GM12878 (cell line): ENCODE measurements at regions not wholly inside any gene's neighbourhood (a gene's known extent, or its start where the extent isn't known, plus 50 kb on each side); places are given as distances from the start of the nearest gene placed in this dataset.

Experiments used
- ATAC-seq: fragments of 200-7000 bp; cut with Tn5 transposase; 3 replicates; pipeline ENCODE4 v1.9.1; 2020; ENCODE audit warnings: mild to moderate bottlenecking, moderate library complexity
- BruUV-seq: library from RNA; stranded (reverse); fragments of 400-500 nt; replicated peaks from 2 replicates; lab custom pipeline; 2021; lab: Mats Ljungman, UMichigan
- CTCF ChIA-PET: fragments of 300-600 bp; sonication (Branson Sonifier 250); formaldehyde crosslinking; extraction: SDS; loops from one replicate; lab custom pipeline; 2021; ENCODE audit warnings: inconsistent platforms; lab: Yijun Ruan, JAX
- POLR2A ChIA-PET: fragments of 350-600 bp; formaldehyde crosslinking; extraction: SDS; loops from one replicate; lab custom pipeline; 2021; ENCODE audit warnings: inconsistent platforms; lab: Charles Lee
- RAD21 ChIA-PET: fragments of 300-600 bp; sonication (Branson Sonifier 250); formaldehyde crosslinking; loops from one replicate; lab custom pipeline; 2023; ENCODE audit warnings: antibody characterized with exemption; ENCODE audit not compliant: unreplicated experiment; lab: Charles Lee
- SMC1A ChIA-PET: fragments of 300-600 bp; sonication (Branson Sonifier 250); formaldehyde crosslinking; loops from one replicate; lab custom pipeline; 2023; ENCODE audit not compliant: unreplicated experiment, uncharacterized antibody; lab: Charles Lee
- DNase-seq: peaks from one replicate; pipeline ENCODE4 v3.0.0-alpha.2; 2011; ENCODE audit warnings: low read depth, low spot score
- FAIRE-seq: peaks from 3 replicates; lab custom pipeline; 2011; peaks lifted over from hg19 to GRCh38; lab: Jason Lieb, UNC
- H2AFZ ChIP-seq: 2 replicates; pipeline ENCODE4 v1.6.0; 2011; ENCODE audit warnings: low read depth, low read length, control low read depth; ENCODE audit not compliant: control insufficient read depth
- H3K27ac ChIP-seq: 2 replicates; pipeline ENCODE4 v1.5.1; 2011; ENCODE audit warnings: control low read depth; ENCODE audit not compliant: control insufficient read depth, insufficient read depth
- H3K27me3 ChIP-seq, 2 experiments: replicated peaks in 1 of 2; 2 replicates each; pipeline versions ENCODE4 v1.6.0 to v1.6.1; 2011; ENCODE audit warnings: low read length in 1 of 2; ENCODE audit not compliant: control insufficient read depth in 2 of 2, insufficient read depth in 2 of 2
- H3K36me3 ChIP-seq, 2 experiments: 2 replicates each; pipeline ENCODE4 v1.5.1; 2011; ENCODE audit warnings: low read length in 1 of 2; ENCODE audit not compliant: control insufficient read depth in 2 of 2, insufficient read depth in 2 of 2
- H3K4me1 ChIP-seq: 2 replicates; pipeline ENCODE4 v1.6.1; 2011; ENCODE audit warnings: mild to moderate bottlenecking, low read length, moderate library complexity, mixed read lengths; ENCODE audit not compliant: control insufficient read depth, insufficient read depth
- H3K4me2 ChIP-seq: 2 replicates; pipeline ENCODE4 v1.6.0; 2011; ENCODE audit warnings: control low read depth; ENCODE audit not compliant: control insufficient read depth, insufficient read depth
- H3K4me3 ChIP-seq: fragments of 200-600 bp; sonication (generic); 2 replicates; pipeline ENCODE4 v1.5.1; 2016
- H3K79me2 ChIP-seq: 2 replicates; pipeline ENCODE4 v1.6.0; 2011; ENCODE audit warnings: low read length; ENCODE audit not compliant: control insufficient read depth, insufficient read depth
- H3K9ac ChIP-seq: 2 replicates; pipeline ENCODE4 v1.8.0; 2011; ENCODE audit warnings: low read length, control low read depth, mixed read lengths; ENCODE audit not compliant: control insufficient read depth, insufficient read depth
- H3K9me3 ChIP-seq: replicated peaks from 3 replicates; pipeline ENCODE4 v1.5.1; 2011; ENCODE audit warnings: mild to moderate bottlenecking, low read length; ENCODE audit not compliant: control insufficient read depth, insufficient read depth
- H4K20me1 ChIP-seq: 2 replicates; pipeline ENCODE4 v1.6.0; 2011; ENCODE audit not compliant: control insufficient read depth, insufficient read depth
- CEBPB ChIP-seq, 2 experiments: fragments of 150-350 bp in 1 of 2; IDR thresholded peaks; 2 replicates each; pipeline ENCODE4 v1.6.1; 2012 to 2014; ENCODE audit warnings: low read depth in 2 of 2, low read length in 2 of 2, borderline replicate concordance in 1 of 2, inconsistent platforms in 1 of 2
- FOS ChIP-seq: IDR thresholded peaks from 3 replicates; pipeline ENCODE4 v1.6.1; 2011; ENCODE audit warnings: borderline replicate concordance; ENCODE audit not compliant: insufficient read length; ENCODE audit errors: extremely low read depth
- NBN ChIP-seq: fragments of 450-650 bp; IDR thresholded peaks from 2 replicates; pipeline ENCODE4 v1.6.1; 2016
- SUPT20H ChIP-seq: IDR thresholded peaks from 2 replicates; pipeline ENCODE4 v1.6.1; 2011; ENCODE audit warnings: low read depth, mild to moderate bottlenecking, low read length, moderate library complexity, borderline replicate concordance; ENCODE audit not compliant: control insufficient read depth
- WRNIP1 ChIP-seq: IDR thresholded peaks from 2 replicates; pipeline ENCODE4 v1.6.1; 2011; ENCODE audit warnings: low read depth, low read length, improper control_type of control experiment, borderline replicate concordance
- in situ Hi-C: fragments of 300-500 bp; cut with MboI; formaldehyde crosslinking; loops from 9 replicates; pipeline ENCODE4 v1.14.3; 2018; ENCODE audit warnings: mixed read lengths
- intact Hi-C: fragments of 100-400 bp; cut with micrococcal nuclease; formaldehyde crosslinking; loops from one replicate; pipeline ENCODE4 v1.14.2; 2022; ENCODE audit not compliant: unreplicated experiment
- TF ChIP-seq, protein P1 (sequence below): fragments of 450-650 bp; IDR thresholded peaks from 2 replicates; pipeline ENCODE4 v1.6.1; 2017; ENCODE audit warnings: antibody characterized with exemption, mild to moderate bottlenecking, moderate library complexity

DNA sequence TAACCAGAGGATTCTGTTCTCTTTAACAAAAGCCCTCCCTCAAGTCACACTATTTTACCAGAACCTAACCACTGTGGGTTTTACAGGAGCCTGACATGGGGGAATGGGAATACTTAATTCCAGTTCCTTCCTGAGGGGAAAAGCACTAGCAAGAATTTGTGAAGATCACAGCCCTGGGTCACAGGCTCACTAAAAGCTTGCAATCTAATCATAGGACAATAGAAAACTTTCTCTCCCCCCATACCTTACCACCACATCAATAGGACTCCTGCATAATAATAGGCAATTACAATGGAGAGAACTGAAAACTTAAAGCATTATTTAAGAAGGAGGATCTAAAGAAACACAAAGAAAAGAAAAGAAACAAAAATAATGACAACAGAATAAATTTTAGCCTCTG is 225.8 kb upstream of the ZNF804A start:
- DNase-seq (no peak), ATAC-seq (no peak), FAIRE-seq (no peak)
- TF ChIP-seq FOS, result no peak
- H3K9me3 ChIP-seq, result no peaks in the 10 kb centered on the region
- H3K79me2 ChIP-seq, result no peaks in the 10 kb centered on the region
- H3K4me2 ChIP-seq, result no peak overlapping the region
- H3K27me3 ChIP-seq, result no peaks in the 10 kb centered on the region
- POLR2A ChIA-PET, result interaction anchor here (0.7 kb wide), 1 partner anchor 8 kb away, joined by 3 read pairs; no protein-coding TSS in a partner anchor
- intact Hi-C loops, result no loop called here
- no peak overlapping the region for H3K9ac ChIP-seq
- H2AFZ ChIP-seq, result no peak overlapping the region
- H3K4me1 ChIP-seq, result no peaks in the 10 kb centered on the region
- SMC1A ChIA-PET, result interaction anchor here (0.6 to 1.0 kb wide), 2 partner anchors 15 to 94 kb away, joined by 3 to 4 read pairs; no protein-coding TSS in a partner anchor
- H3K4me3 ChIP-seq, result no peak overlapping the region
- in situ Hi-C loops, result no loop called here
- H3K36me3 ChIP-seq, result no peaks in the 10 kb centered on the region
- H4K20me1 ChIP-seq, result no peaks in the 10 kb centered on the region
- CTCF ChIA-PET, result interaction anchor here (0.6 to 0.8 kb wide), 2 partner anchors 8 to 60 kb away, joined by 3 read pairs; no protein-coding TSS in a partner anchor
- RAD21 ChIA-PET, result no interaction called here
- no TSS peak for BruUV-seq
- H3K27ac ChIP-seq, result no peak overlapping the region

DNA sequence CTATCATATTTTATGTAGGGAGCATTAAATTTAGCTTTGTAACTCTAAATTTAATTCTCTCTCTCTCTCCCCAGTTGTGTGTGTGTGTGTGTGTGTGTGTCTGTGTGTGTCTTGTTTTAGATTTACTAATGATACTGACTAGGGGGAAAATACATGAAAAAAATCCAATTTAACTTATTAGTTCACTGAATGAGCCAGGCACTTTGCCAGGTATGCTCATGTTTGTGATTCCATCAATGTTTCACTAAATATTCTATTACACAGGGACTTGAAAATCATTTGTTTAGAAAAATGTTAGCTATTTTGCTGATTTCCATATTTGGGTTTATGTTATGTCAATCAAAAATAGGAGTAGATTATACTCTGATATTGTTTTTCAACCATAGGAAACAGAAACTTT is 203.7 kb upstream of the ZNF804A start:
- intact Hi-C loops (no loop called here), in situ Hi-C loops (no loop called here)
- Histone ChIP-seq H3K4me2 (no peak overlapping the region), H2AFZ (no peak overlapping the region), H3K4me3 (no peak overlapping the region), H3K9me3 (no peaks in the 10 kb centered on the region), H3K4me1 (no peaks in the 10 kb centered on the region), H3K36me3 (no peaks in the 10 kb centered on the region), H3K79me2 (no peaks in the 10 kb centered on the region), H3K9ac (no peak overlapping the region), H3K27me3 (no peaks in the 10 kb centered on the region), H4K20me1 (no peaks in the 10 kb centered on the region), H3K27ac (no peak overlapping the region)
- no peak for TF ChIP-seq NBN
- TF ChIP-seq CEBPB (IDR thresholded peaks at IDR 0.05; ENCODE audit: borderline replicate concordance in 1 of 2, low read depth in 2 of 2, low read length in 2 of 2), result no peak
- TF ChIP-seq WRNIP1, result no peak
- TF ChIP-seq, protein P1, sequence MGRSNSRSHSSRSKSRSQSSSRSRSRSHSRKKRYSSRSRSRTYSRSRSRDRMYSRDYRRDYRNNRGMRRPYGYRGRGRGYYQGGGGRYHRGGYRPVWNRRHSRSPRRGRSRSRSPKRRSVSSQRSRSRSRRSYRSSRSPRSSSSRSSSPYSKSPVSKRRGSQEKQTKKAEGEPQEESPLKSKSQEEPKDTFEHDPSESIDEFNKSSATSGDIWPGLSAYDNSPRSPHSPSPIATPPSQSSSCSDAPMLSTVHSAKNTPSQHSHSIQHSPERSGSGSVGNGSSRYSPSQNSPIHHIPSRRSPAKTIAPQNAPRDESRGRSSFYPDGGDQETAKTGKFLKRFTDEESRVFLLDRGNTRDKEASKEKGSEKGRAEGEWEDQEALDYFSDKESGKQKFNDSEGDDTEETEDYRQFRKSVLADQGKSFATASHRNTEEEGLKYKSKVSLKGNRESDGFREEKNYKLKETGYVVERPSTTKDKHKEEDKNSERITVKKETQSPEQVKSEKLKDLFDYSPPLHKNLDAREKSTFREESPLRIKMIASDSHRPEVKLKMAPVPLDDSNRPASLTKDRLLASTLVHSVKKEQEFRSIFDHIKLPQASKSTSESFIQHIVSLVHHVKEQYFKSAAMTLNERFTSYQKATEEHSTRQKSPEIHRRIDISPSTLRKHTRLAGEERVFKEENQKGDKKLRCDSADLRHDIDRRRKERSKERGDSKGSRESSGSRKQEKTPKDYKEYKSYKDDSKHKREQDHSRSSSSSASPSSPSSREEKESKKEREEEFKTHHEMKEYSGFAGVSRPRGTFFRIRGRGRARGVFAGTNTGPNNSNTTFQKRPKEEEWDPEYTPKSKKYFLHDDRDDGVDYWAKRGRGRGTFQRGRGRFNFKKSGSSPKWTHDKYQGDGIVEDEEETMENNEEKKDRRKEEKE, result no peak
- TF ChIP-seq SUPT20H, result no peak
- no TSS peak for BruUV-seq
- ATAC-seq (no peak), DNase-seq (no peak), FAIRE-seq (no peak)
- ChIA-PET SMC1A (no interaction called here), CTCF (no interaction called here), RAD21 (no interaction called here), POLR2A (no interaction called here)
